Activated CD8-positive, alpha-beta memory T cell treated with anti-CD3 and anti-CD28 coated beads, Interleukin-2, amount 50 U/mL, for 4 hours (primary cell): ENCODE measurements at regions not wholly inside any gene's neighbourhood (a gene's known extent, or its start where the extent isn't known, plus 50 kb on each side); places are given as distances from the start of the nearest gene placed in this dataset.

ENCODE experiments used
- DNase-seq: peaks from one replicate; pipeline ENCODE4 v3.0.0-alpha.2; 2020

GRCh38 chr2:18856765-18857164 lies 267.4 kb upstream of the NT5C1B start:
- DNase-seq = no peak

- no peak for DNase-seq
Observed at GRCh38 chr2:18855027-18855426, 265.7 kb upstream of the NT5C1B start.

GRCh38 chr2:18849841-18850578 lies 260.6 kb upstream of the NT5C1B start:
- DNase-seq = no peak

- DNase-seq = no peak
Observed at GRCh38 chr2:18848646-18849045, 259.3 kb upstream of the NT5C1B start.

- no peak for DNase-seq
Observed at GRCh38 chr2:18845854-18846445, 256.6 kb upstream of the NT5C1B start.

GRCh38 chr2:18842836-18843235 lies 253.5 kb upstream of the NT5C1B start:
- no peak for DNase-seq

GRCh38 chr2:18841248-18842150 lies 252.1 kb upstream of the NT5C1B start:
- DNase-seq = no peak

GRCh38 chr2:18837240-18837639 lies 247.9 kb upstream of the NT5C1B start:
- no peak for DNase-seq

GRCh38 chr2:18836436-18836835 lies 247.1 kb upstream of the NT5C1B start:
- DNase-seq = no peak

GRCh38 chr2:18835787-18836186 lies 246.4 kb upstream of the NT5C1B start:
- no peak for DNase-seq

- DNase-seq = no peak
Observed at GRCh38 chr2:18834341-18834740, 245.0 kb upstream of the NT5C1B start.

- no peak for DNase-seq
Observed at GRCh38 chr2:18833941-18834340, 244.6 kb upstream of the NT5C1B start.

GRCh38 chr2:18831916-18832510 lies 242.6 kb upstream of the NT5C1B start:
- no peak for DNase-seq

- DNase-seq = no peak
Observed at GRCh38 chr2:18830962-18831361, 241.6 kb upstream of the NT5C1B start.

- DNase-seq = no peak
Observed at GRCh38 chr2:18829976-18830375, 240.6 kb upstream of the NT5C1B start.

- DNase-seq = no peak
Observed at GRCh38 chr2:18829251-18829902, 240.0 kb upstream of the NT5C1B start.

- DNase-seq = no peak
Observed at GRCh38 chr2:18828296-18828695, 238.9 kb upstream of the NT5C1B start.

- no peak for DNase-seq
Observed at GRCh38 chr2:18825838-18826237, 236.5 kb upstream of the NT5C1B start.

- no peak for DNase-seq
Observed at GRCh38 chr2:18824915-18825314, 235.5 kb upstream of the NT5C1B start.

- DNase-seq = no peak
Observed at GRCh38 chr2:18824325-18824790, 235.0 kb upstream of the NT5C1B start.

GRCh38 chr2:18821431-18821830 lies 232.1 kb upstream of the NT5C1B start:
- no peak for DNase-seq

GRCh38 chr2:18820966-18821365 lies 231.6 kb upstream of the NT5C1B start:
- no peak for DNase-seq

GRCh38 chr2:18819566-18819965 lies 230.2 kb upstream of the NT5C1B start:
- no peak for DNase-seq
